Keratinocyte (primary cell): ENCODE measurements at regions not wholly inside any gene's neighbourhood (a gene's known extent, or its start where the extent isn't known, plus 50 kb on each side); places are given as distances from the start of the nearest gene placed in this dataset.
"Not testable (repeated sequence)": the region's sequence is repeated elsewhere in the genome, so short reads cannot be mapped to it uniquely, and the experiment has no call there.

ENCODE experiments used
- EZH2 ChIP-seq: IDR thresholded peaks from one replicate; pipeline ENCODE4 v1.6.1; 2012; ENCODE audit warnings: inconsistent platforms, mild to moderate bottlenecking, low read length, moderate library complexity
- TF ChIP-seq, protein P1 (sequence below), 3 experiments: IDR thresholded peaks in 1 of 3; conservative IDR thresholded peaks in 1 of 3; optimal IDR thresholded peaks in 1 of 3; 2 replicates in 2 of 3; 3 replicates in 1 of 3; pipeline versions ENCODE3 to v1.5.1; 2011; ENCODE audit warnings: low read length in 3 of 3, mild to moderate bottlenecking in 3 of 3, moderate library complexity in 2 of 3, control low read depth in 1 of 3, inconsistent platforms in 1 of 3; ENCODE audit not compliant: insufficient read depth in 2 of 3; ENCODE audit errors: extremely low read depth in 1 of 3

DNA sequence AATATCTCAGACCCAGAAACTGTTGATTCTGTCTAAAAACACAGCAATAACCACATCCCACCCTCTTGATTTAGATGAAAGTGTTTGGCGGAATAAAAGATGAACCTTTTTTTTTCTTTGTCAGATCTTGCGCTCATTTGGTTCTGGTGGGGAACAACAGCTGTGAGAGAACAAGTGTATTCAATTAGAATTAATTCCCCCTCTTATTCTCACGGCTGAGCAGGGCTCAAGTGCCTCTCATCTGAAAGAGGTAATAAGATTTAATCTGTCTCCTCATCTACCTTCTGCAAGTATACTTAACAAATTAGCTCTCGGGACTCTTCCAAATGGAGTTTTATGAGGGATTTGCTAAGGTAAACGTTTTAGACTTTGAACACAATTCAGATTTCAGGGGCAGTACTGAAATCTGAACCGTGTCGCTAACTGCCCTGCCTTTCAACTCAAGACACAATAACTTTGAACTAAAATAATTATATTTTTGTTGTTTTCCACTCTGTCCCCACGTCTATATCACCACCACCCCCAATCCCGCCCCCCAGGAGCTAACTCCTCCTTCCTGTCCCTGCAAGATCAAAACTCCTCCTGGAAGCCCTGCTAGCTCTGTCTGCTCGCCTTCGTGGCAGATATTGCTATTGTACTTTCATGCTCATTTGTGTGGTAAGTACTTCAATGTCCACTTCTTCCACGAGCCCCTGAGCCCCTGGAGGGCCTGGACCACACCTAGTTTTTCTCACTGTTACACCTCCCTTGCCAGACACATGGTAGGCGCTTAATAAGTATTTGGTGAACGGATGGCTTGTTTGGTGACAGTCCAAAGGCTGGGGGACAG is 54.2 kb upstream of the ROPN1B start:
- TF ChIP-seq EZH2, result not testable (repeated sequence)
- TF ChIP-seq, protein P1, sequence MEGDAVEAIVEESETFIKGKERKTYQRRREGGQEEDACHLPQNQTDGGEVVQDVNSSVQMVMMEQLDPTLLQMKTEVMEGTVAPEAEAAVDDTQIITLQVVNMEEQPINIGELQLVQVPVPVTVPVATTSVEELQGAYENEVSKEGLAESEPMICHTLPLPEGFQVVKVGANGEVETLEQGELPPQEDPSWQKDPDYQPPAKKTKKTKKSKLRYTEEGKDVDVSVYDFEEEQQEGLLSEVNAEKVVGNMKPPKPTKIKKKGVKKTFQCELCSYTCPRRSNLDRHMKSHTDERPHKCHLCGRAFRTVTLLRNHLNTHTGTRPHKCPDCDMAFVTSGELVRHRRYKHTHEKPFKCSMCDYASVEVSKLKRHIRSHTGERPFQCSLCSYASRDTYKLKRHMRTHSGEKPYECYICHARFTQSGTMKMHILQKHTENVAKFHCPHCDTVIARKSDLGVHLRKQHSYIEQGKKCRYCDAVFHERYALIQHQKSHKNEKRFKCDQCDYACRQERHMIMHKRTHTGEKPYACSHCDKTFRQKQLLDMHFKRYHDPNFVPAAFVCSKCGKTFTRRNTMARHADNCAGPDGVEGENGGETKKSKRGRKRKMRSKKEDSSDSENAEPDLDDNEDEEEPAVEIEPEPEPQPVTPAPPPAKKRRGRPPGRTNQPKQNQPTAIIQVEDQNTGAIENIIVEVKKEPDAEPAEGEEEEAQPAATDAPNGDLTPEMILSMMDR (optimal IDR thresholded peaks at IDR 0.05 in 1 of 3, IDR thresholded peaks at IDR 0.05 in 1 of 3, conservative IDR thresholded peaks at IDR 0.05 in 1 of 3; ENCODE audit: extremely low read depth in 1 of 3, insufficient read depth in 2 of 3, low read length in 3 of 3), result not testable (repeated sequence)
